ENCODE measurements at regions not wholly inside any gene's neighbourhood (a gene's known extent, or its start where the extent isn't known, plus 50 kb on each side); places are given as distances from the start of the nearest gene placed in this dataset. TPM values are rescaled to one million over a fixed set of nuclear protein-coding genes. Genes with fewer than 3 reads are reported as not detected.
A peak's percentile ranks its signal among the peaks of the same experiment; 100 is the strongest.

- H3K9me3 Mint-ChIP-seq = no peaks in the 10 kb centered on the region
- no peak overlapping the region for H3K4me3 Mint-ChIP-seq
- no peaks in the 10 kb centered on the region for H3K36me3 Mint-ChIP-seq (ENCODE audit: low read depth)
- DNase-seq (ENCODE audit: low read depth, low spot score) = no peak
- H3K4me1 Mint-ChIP-seq = peaks cover 21% of the 10 kb centered on the region
- no peak overlapping the region for H3K27ac Mint-ChIP-seq (ENCODE audit: unreplicated experiment)
- no peaks in the 10 kb centered on the region for H3K27me3 Mint-ChIP-seq (ENCODE audit: low read depth)
- no peak for TF ChIP-seq CTCF (conservative IDR thresholded peaks at IDR 0.05)
Measured at GRCh38 chr5:7329141-7329540, 66.8 kb upstream of the ADCY2 start.

- Mint-ChIP-seq H3K4me1 (peaks cover 21% of the 10 kb centered on the region), H3K36me3 (ENCODE audit: low read depth) (no peaks in the 10 kb centered on the region), H3K27me3 (ENCODE audit: low read depth) (no peaks in the 10 kb centered on the region), H3K4me3 (no peak overlapping the region), H3K27ac (ENCODE audit: unreplicated experiment) (no peak overlapping the region), H3K9me3 (peaks cover 5% of the 10 kb centered on the region)
- TF ChIP-seq CTCF (conservative IDR thresholded peaks at IDR 0.05) = no peak
- DNase-seq (ENCODE audit: low read depth, low spot score) = no peak
Measured at GRCh38 chr5:7329712-7330111, 66.2 kb upstream of the ADCY2 start.

- H3K4me3 Mint-ChIP-seq = no peak overlapping the region
- no peak for TF ChIP-seq CTCF (conservative IDR thresholded peaks at IDR 0.05)
- H3K27ac Mint-ChIP-seq (ENCODE audit: unreplicated experiment) = no peak overlapping the region
- DNase-seq (ENCODE audit: low read depth, low spot score) = no peak
- H3K4me1 Mint-ChIP-seq = peaks cover 21% of the 10 kb centered on the region
- no peaks in the 10 kb centered on the region for H3K27me3 Mint-ChIP-seq (ENCODE audit: low read depth)
- H3K9me3 Mint-ChIP-seq = peaks cover 7% of the 10 kb centered on the region
- no peaks in the 10 kb centered on the region for H3K36me3 Mint-ChIP-seq (ENCODE audit: low read depth)
Measured at GRCh38 chr5:7330256-7330655, 65.7 kb upstream of the ADCY2 start.

GRCh38 chr5:7331131-7331530 is 64.8 kb upstream of the ADCY2 start:
- no peaks in the 10 kb centered on the region for H3K36me3 Mint-ChIP-seq (ENCODE audit: low read depth)
- peaks cover 7% of the 10 kb centered on the region for H3K9me3 Mint-ChIP-seq
- no peak for DNase-seq (ENCODE audit: low read depth, low spot score)
- TF ChIP-seq CTCF (conservative IDR thresholded peaks at IDR 0.05) = no peak
- peaks cover 21% of the 10 kb centered on the region for H3K4me1 Mint-ChIP-seq
- peak overlapping the region; percentile 3 for H3K27ac Mint-ChIP-seq (ENCODE audit: unreplicated experiment)
- H3K4me3 Mint-ChIP-seq = no peak overlapping the region
- H3K27me3 Mint-ChIP-seq (ENCODE audit: low read depth) = no peaks in the 10 kb centered on the region

Small RNAs in the stretch of these regions (microRNA-seq; reads per million reads assigned to microRNA genes)
- gene MIR4278 = not detected
